ENCODE measurements at regions not wholly inside any gene's neighbourhood (a gene's known extent, or its start where the extent isn't known, plus 50 kb on each side); places are given as distances from the start of the nearest gene placed in this dataset.

DNA sequence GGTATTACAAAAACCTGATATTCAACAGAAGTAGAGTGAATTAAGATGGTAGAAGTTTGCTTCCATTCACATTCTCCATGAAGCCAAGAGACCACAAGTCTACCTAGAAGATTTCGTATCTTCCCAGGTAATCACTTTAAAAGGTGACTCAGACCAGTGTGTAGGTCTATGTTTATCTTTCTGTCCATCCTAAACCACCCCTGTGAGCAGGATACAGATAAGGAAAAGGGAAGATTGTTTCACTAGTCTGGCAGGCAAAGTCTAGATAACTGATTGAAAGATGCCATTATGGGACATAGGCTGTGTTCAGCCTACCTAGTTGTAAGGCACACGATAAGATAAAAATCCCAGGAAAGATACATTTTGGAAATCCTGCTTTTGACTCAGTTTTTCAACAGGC, 244.3 kb upstream of the NWD2 start (continued):
- TF ChIP-seq, protein P1, sequence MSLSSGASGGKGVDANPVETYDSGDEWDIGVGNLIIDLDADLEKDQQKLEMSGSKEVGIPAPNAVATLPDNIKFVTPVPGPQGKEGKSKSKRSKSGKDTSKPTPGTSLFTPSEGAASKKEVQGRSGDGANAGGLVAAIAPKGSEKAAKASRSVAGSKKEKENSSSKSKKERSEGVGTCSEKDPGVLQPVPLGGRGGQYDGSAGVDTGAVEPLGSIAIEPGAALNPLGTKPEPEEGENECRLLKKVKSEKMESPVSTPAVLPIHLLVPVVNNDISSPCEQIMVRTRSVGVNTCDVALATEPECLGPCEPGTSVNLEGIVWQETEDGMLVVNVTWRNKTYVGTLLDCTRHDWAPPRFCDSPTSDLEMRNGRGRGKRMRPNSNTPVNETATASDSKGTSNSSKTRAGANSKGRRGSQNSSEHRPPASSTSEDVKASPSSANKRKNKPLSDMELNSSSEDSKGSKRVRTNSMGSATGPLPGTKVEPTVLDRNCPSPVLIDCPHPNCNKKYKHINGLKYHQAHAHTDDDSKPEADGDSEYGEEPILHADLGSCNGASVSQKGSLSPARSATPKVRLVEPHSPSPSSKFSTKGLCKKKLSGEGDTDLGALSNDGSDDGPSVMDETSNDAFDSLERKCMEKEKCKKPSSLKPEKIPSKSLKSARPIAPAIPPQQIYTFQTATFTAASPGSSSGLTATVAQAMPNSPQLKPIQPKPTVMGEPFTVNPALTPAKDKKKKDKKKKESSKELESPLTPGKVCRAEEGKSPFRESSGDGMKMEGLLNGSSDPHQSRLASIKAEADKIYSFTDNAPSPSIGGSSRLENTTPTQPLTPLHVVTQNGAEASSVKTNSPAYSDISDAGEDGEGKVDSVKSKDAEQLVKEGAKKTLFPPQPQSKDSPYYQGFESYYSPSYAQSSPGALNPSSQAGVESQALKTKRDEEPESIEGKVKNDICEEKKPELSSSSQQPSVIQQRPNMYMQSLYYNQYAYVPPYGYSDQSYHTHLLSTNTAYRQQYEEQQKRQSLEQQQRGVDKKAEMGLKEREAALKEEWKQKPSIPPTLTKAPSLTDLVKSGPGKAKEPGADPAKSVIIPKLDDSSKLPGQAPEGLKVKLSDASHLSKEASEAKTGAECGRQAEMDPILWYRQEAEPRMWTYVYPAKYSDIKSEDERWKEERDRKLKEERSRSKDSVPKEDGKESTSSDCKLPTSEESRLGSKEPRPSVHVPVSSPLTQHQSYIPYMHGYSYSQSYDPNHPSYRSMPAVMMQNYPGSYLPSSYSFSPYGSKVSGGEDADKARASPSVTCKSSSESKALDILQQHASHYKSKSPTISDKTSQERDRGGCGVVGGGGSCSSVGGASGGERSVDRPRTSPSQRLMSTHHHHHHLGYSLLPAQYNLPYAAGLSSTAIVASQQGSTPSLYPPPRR (CRISPR knock-in tag; IDR thresholded peaks at IDR 0.05; ENCODE audit: borderline replicate concordance), result no peak
- TF ChIP-seq ZNF354B (CRISPR knock-in tag; IDR thresholded peaks at IDR 0.05), result no peak
- TF ChIP-seq, protein P2, sequence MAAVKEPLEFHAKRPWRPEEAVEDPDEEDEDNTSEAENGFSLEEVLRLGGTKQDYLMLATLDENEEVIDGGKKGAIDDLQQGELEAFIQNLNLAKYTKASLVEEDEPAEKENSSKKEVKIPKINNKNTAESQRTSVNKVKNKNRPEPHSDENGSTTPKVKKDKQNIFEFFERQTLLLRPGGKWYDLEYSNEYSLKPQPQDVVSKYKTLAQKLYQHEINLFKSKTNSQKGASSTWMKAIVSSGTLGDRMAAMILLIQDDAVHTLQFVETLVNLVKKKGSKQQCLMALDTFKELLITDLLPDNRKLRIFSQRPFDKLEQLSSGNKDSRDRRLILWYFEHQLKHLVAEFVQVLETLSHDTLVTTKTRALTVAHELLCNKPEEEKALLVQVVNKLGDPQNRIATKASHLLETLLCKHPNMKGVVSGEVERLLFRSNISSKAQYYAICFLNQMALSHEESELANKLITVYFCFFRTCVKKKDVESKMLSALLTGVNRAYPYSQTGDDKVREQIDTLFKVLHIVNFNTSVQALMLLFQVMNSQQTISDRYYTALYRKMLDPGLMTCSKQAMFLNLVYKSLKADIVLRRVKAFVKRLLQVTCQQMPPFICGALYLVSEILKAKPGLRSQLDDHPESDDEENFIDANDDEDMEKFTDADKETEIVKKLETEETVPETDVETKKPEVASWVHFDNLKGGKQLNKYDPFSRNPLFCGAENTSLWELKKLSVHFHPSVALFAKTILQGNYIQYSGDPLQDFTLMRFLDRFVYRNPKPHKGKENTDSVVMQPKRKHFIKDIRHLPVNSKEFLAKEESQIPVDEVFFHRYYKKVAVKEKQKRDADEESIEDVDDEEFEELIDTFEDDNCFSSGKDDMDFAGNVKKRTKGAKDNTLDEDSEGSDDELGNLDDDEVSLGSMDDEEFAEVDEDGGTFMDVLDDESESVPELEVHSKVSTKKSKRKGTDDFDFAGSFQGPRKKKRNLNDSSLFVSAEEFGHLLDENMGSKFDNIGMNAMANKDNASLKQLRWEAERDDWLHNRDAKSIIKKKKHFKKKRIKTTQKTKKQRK (IDR thresholded peaks at IDR 0.05; ENCODE audit: borderline replicate concordance, low read depth, low read length), result no peak
- TF ChIP-seq, protein P3, sequence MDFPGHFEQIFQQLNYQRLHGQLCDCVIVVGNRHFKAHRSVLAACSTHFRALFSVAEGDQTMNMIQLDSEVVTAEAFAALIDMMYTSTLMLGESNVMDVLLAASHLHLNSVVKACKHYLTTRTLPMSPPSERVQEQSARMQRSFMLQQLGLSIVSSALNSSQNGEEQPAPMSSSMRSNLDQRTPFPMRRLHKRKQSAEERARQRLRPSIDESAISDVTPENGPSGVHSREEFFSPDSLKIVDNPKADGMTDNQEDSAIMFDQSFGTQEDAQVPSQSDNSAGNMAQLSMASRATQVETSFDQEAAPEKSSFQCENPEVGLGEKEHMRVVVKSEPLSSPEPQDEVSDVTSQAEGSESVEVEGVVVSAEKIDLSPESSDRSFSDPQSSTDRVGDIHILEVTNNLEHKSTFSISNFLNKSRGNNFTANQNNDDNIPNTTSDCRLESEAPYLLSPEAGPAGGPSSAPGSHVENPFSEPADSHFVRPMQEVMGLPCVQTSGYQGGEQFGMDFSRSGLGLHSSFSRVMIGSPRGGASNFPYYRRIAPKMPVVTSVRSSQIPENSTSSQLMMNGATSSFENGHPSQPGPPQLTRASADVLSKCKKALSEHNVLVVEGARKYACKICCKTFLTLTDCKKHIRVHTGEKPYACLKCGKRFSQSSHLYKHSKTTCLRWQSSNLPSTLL (IDR thresholded peaks at IDR 0.05), result no peak
- TF ChIP-seq, protein P4, sequence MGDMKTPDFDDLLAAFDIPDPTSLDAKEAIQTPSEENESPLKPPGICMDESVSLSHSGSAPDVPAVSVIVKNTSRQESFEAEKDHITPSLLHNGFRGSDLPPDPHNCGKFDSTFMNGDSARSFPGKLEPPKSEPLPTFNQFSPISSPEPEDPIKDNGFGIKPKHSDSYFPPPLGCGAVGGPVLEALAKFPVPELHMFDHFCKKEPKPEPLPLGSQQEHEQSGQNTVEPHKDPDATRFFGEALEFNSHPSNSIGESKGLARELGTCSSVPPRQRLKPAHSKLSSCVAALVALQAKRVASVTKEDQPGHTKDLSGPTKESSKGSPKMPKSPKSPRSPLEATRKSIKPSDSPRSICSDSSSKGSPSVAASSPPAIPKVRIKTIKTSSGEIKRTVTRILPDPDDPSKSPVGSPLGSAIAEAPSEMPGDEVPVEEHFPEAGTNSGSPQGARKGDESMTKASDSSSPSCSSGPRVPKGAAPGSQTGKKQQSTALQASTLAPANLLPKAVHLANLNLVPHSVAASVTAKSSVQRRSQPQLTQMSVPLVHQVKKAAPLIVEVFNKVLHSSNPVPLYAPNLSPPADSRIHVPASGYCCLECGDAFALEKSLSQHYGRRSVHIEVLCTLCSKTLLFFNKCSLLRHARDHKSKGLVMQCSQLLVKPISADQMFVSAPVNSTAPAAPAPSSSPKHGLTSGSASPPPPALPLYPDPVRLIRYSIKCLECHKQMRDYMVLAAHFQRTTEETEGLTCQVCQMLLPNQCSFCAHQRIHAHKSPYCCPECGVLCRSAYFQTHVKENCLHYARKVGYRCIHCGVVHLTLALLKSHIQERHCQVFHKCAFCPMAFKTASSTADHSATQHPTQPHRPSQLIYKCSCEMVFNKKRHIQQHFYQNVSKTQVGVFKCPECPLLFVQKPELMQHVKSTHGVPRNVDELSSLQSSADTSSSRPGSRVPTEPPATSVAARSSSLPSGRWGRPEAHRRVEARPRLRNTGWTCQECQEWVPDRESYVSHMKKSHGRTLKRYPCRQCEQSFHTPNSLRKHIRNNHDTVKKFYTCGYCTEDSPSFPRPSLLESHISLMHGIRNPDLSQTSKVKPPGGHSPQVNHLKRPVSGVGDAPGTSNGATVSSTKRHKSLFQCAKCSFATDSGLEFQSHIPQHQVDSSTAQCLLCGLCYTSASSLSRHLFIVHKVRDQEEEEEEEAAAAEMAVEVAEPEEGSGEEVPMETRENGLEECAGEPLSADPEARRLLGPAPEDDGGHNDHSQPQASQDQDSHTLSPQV (IDR thresholded peaks at IDR 0.05), result no peak
- TF ChIP-seq FOXJ2 (tag; IDR thresholded peaks at IDR 0.05), result no peak
- TF ChIP-seq E2F3 (CRISPR knock-in tag; IDR thresholded peaks at IDR 0.05), result no peak
- TF ChIP-seq, protein P5, sequence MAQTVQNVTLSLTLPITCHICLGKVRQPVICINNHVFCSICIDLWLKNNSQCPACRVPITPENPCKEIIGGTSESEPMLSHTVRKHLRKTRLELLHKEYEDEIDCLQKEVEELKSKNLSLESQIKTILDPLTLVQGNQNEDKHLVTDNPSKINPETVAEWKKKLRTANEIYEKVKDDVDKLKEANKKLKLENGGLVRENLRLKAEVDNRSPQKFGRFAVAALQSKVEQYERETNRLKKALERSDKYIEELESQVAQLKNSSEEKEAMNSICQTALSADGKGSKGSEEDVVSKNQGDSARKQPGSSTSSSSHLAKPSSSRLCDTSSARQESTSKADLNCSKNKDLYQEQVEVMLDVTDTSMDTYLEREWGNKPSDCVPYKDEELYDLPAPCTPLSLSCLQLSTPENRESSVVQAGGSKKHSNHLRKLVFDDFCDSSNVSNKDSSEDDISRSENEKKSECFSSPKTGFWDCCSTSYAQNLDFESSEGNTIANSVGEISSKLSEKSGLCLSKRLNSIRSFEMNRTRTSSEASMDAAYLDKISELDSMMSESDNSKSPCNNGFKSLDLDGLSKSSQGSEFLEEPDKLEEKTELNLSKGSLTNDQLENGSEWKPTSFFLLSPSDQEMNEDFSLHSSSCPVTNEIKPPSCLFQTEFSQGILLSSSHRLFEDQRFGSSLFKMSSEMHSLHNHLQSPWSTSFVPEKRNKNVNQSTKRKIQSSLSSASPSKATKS (CRISPR knock-in tag; IDR thresholded peaks at IDR 0.05), result no peak
- no peak for TF ChIP-seq SREBF1 (IDR thresholded peaks at IDR 0.05; ENCODE audit: borderline replicate concordance, low read depth, low read length)
- TF ChIP-seq SETDB1 (IDR thresholded peaks at IDR 0.05; ENCODE audit: low read length), result no peak
- no peak for TF ChIP-seq C11orf30 (IDR thresholded peaks at IDR 0.05; ENCODE audit: low read depth)
